ENCODE measurements at regions not wholly inside any gene's neighbourhood (a gene's known extent, or its start where the extent isn't known, plus 50 kb on each side); places are given as distances from the start of the nearest gene placed in this dataset.

GRCh38 chr7:145812218-145812617 is 304.4 kb upstream of the CNTNAP2 start:
- TF ChIP-seq CTCF (IDR thresholded peaks at IDR 0.05; ENCODE audit: control extremely low read depth in 1 of 3, insufficient read depth in 1 of 3, low read depth in 1 of 3, low read length in 3 of 3) (no peak), JUND (IDR thresholded peaks at IDR 0.05; ENCODE audit: low read length) (no peak)
